ENCODE measurements at regions not wholly inside any gene's neighbourhood (a gene's known extent, or its start where the extent isn't known, plus 50 kb on each side); places are given as distances from the start of the nearest gene placed in this dataset.

- no peaks in the 10 kb centered on the region for H3K27me3 ChIP-seq (ENCODE audit: control insufficient read depth in 1 of 2, insufficient read depth in 2 of 2, low read length in 2 of 2)
- H3K36me3 ChIP-seq (ENCODE audit: insufficient read depth, low read length), result no peaks in the 10 kb centered on the region
- H3K9me3 ChIP-seq (ENCODE audit: low read length), result no peaks in the 10 kb centered on the region
- H3K4me3 ChIP-seq (ENCODE audit: low read depth in 1 of 2, low read length in 2 of 2), result no peak overlapping the region
- peaks cover 15% of the 10 kb centered on the region for H3K4me1 ChIP-seq (ENCODE audit: insufficient read depth, low read length)
- H3K9ac ChIP-seq (ENCODE audit: low read length), result no peak overlapping the region
- H3K27ac ChIP-seq (ENCODE audit: low read depth, low read length), result no peak overlapping the region
Observed at GRCh38 chr4:153120235-153120634, 84.0 kb upstream of the TRIM2 start.

GRCh38 chr4:153122855-153123254 is 81.4 kb upstream of the TRIM2 start:
- H3K27me3 ChIP-seq (ENCODE audit: control insufficient read depth in 1 of 2, insufficient read depth in 2 of 2, low read length in 2 of 2), result no peaks in the 10 kb centered on the region
- no peak overlapping the region for H3K27ac ChIP-seq (ENCODE audit: low read depth, low read length)
- peaks cover 3% of the 10 kb centered on the region for H3K4me1 ChIP-seq (ENCODE audit: insufficient read depth, low read length)
- no peaks in the 10 kb centered on the region for H3K36me3 ChIP-seq (ENCODE audit: insufficient read depth, low read length)
- H3K9ac ChIP-seq (ENCODE audit: low read length), result no peak overlapping the region
- H3K4me3 ChIP-seq (ENCODE audit: low read depth in 1 of 2, low read length in 2 of 2), result no peak overlapping the region
- no peaks in the 10 kb centered on the region for H3K9me3 ChIP-seq (ENCODE audit: low read length)

- Histone ChIP-seq H3K4me1 (ENCODE audit: insufficient read depth, low read length) (peaks cover 3% of the 10 kb centered on the region), H3K27me3 (ENCODE audit: control insufficient read depth in 1 of 2, insufficient read depth in 2 of 2, low read length in 2 of 2) (no peaks in the 10 kb centered on the region), H3K27ac (ENCODE audit: low read depth, low read length) (no peak overlapping the region), H3K9me3 (ENCODE audit: low read length) (no peaks in the 10 kb centered on the region), H3K9ac (ENCODE audit: low read length) (no peak overlapping the region), H3K36me3 (ENCODE audit: insufficient read depth, low read length) (no peaks in the 10 kb centered on the region), H3K4me3 (ENCODE audit: low read depth in 1 of 2, low read length in 2 of 2) (no peak overlapping the region)
Observed at GRCh38 chr4:153126137-153126536, 78.1 kb upstream of the TRIM2 start.

- H3K27ac ChIP-seq (ENCODE audit: low read depth, low read length), result no peak overlapping the region
- H3K36me3 ChIP-seq (ENCODE audit: insufficient read depth, low read length), result no peaks in the 10 kb centered on the region
- peak overlapping the region in 1 of 2 donors; percentile 12 for H3K4me3 ChIP-seq (ENCODE audit: low read depth in 1 of 2, low read length in 2 of 2)
- no peaks in the 10 kb centered on the region for H3K4me1 ChIP-seq (ENCODE audit: insufficient read depth, low read length)
- no peak overlapping the region for H3K9ac ChIP-seq (ENCODE audit: low read length)
- H3K9me3 ChIP-seq (ENCODE audit: low read length), result no peaks in the 10 kb centered on the region
- no peaks in the 10 kb centered on the region for H3K27me3 ChIP-seq (ENCODE audit: control insufficient read depth in 1 of 2, insufficient read depth in 2 of 2, low read length in 2 of 2)
Observed at GRCh38 chr4:153127760-153128494, 76.3 kb upstream of the TRIM2 start.

- Histone ChIP-seq H3K9ac (ENCODE audit: low read length) (no peak overlapping the region), H3K36me3 (ENCODE audit: insufficient read depth, low read length) (no peaks in the 10 kb centered on the region), H3K27me3 (ENCODE audit: control insufficient read depth in 1 of 2, insufficient read depth in 2 of 2, low read length in 2 of 2) (no peaks in the 10 kb centered on the region), H3K27ac (ENCODE audit: low read depth, low read length) (no peak overlapping the region), H3K4me3 (ENCODE audit: low read depth in 1 of 2, low read length in 2 of 2) (no peak overlapping the region), H3K9me3 (ENCODE audit: low read length) (no peaks in the 10 kb centered on the region), H3K4me1 (ENCODE audit: insufficient read depth, low read length) (peaks cover 1% of the 10 kb centered on the region)
Observed at GRCh38 chr4:153131596-153131995, 72.6 kb upstream of the TRIM2 start.

- no peaks in the 10 kb centered on the region for H3K9me3 ChIP-seq (ENCODE audit: low read length)
- no peaks in the 10 kb centered on the region for H3K36me3 ChIP-seq (ENCODE audit: insufficient read depth, low read length)
- no peak overlapping the region for H3K4me3 ChIP-seq (ENCODE audit: low read depth in 1 of 2, low read length in 2 of 2)
- H3K27me3 ChIP-seq (ENCODE audit: control insufficient read depth in 1 of 2, insufficient read depth in 2 of 2, low read length in 2 of 2), result no peaks in the 10 kb centered on the region
- H3K27ac ChIP-seq (ENCODE audit: low read depth, low read length), result no peak overlapping the region
- no peak overlapping the region for H3K9ac ChIP-seq (ENCODE audit: low read length)
- peaks cover 7% of the 10 kb centered on the region for H3K4me1 ChIP-seq (ENCODE audit: insufficient read depth, low read length)
Observed at GRCh38 chr4:153137159-153137558, 67.1 kb upstream of the TRIM2 start.

GRCh38 chr4:153137677-153138630 is 66.3 kb upstream of the TRIM2 start:
- Histone ChIP-seq H3K27me3 (ENCODE audit: control insufficient read depth in 1 of 2, insufficient read depth in 2 of 2, low read length in 2 of 2) (no peaks in the 10 kb centered on the region), H3K4me1 (ENCODE audit: insufficient read depth, low read length) (peaks cover 8% of the 10 kb centered on the region), H3K36me3 (ENCODE audit: insufficient read depth, low read length) (no peaks in the 10 kb centered on the region), H3K4me3 (ENCODE audit: low read depth in 1 of 2, low read length in 2 of 2) (no peak overlapping the region), H3K9ac (ENCODE audit: low read length) (no peak overlapping the region), H3K27ac (ENCODE audit: low read depth, low read length) (no peak overlapping the region), H3K9me3 (ENCODE audit: low read length) (no peaks in the 10 kb centered on the region)

- no peak overlapping the region for H3K9ac ChIP-seq (ENCODE audit: low read length)
- H3K4me3 ChIP-seq (ENCODE audit: low read depth in 1 of 2, low read length in 2 of 2), result no peak overlapping the region
- H3K4me1 ChIP-seq (ENCODE audit: insufficient read depth, low read length), result peaks cover 16% of the 10 kb centered on the region
- H3K27ac ChIP-seq (ENCODE audit: low read depth, low read length), result no peak overlapping the region
- no peaks in the 10 kb centered on the region for H3K27me3 ChIP-seq (ENCODE audit: control insufficient read depth in 1 of 2, insufficient read depth in 2 of 2, low read length in 2 of 2)
- H3K9me3 ChIP-seq (ENCODE audit: low read length), result no peaks in the 10 kb centered on the region
- no peaks in the 10 kb centered on the region for H3K36me3 ChIP-seq (ENCODE audit: insufficient read depth, low read length)
Observed at GRCh38 chr4:153138736-153139135, 65.5 kb upstream of the TRIM2 start.

GRCh38 chr4:153140294-153140693 is 63.9 kb upstream of the TRIM2 start:
- H3K9ac ChIP-seq (ENCODE audit: low read length), result no peak overlapping the region
- H3K27ac ChIP-seq (ENCODE audit: low read depth, low read length), result no peak overlapping the region
- H3K9me3 ChIP-seq (ENCODE audit: low read length), result no peaks in the 10 kb centered on the region
- no peaks in the 10 kb centered on the region for H3K36me3 ChIP-seq (ENCODE audit: insufficient read depth, low read length)
- H3K27me3 ChIP-seq (ENCODE audit: control insufficient read depth in 1 of 2, insufficient read depth in 2 of 2, low read length in 2 of 2), result no peaks in the 10 kb centered on the region
- peaks cover 16% of the 10 kb centered on the region for H3K4me1 ChIP-seq (ENCODE audit: insufficient read depth, low read length)
- H3K4me3 ChIP-seq (ENCODE audit: low read depth in 1 of 2, low read length in 2 of 2), result no peak overlapping the region

- Histone ChIP-seq H3K9me3 (ENCODE audit: low read length) (no peaks in the 10 kb centered on the region), H3K4me1 (ENCODE audit: insufficient read depth, low read length) (peaks cover 16% of the 10 kb centered on the region), H3K9ac (ENCODE audit: low read length) (no peak overlapping the region), H3K36me3 (ENCODE audit: insufficient read depth, low read length) (no peaks in the 10 kb centered on the region), H3K4me3 (ENCODE audit: low read depth in 1 of 2, low read length in 2 of 2) (no peak overlapping the region), H3K27me3 (ENCODE audit: control insufficient read depth in 1 of 2, insufficient read depth in 2 of 2, low read length in 2 of 2) (no peaks in the 10 kb centered on the region), H3K27ac (ENCODE audit: low read depth, low read length) (no peak overlapping the region)
Observed at GRCh38 chr4:153141238-153141637, 63.0 kb upstream of the TRIM2 start.

GRCh38 chr4:153142700-153143438 is 61.4 kb upstream of the TRIM2 start:
- Histone ChIP-seq H3K4me3 (ENCODE audit: low read depth in 1 of 2, low read length in 2 of 2) (peak overlapping the region; percentile 12 to 22), H3K27ac (ENCODE audit: low read depth, low read length) (no peak overlapping the region), H3K4me1 (ENCODE audit: insufficient read depth, low read length) (peaks cover 9% of the 10 kb centered on the region), H3K9ac (ENCODE audit: low read length) (no peak overlapping the region), H3K36me3 (ENCODE audit: insufficient read depth, low read length) (no peaks in the 10 kb centered on the region), H3K9me3 (ENCODE audit: low read length) (no peaks in the 10 kb centered on the region), H3K27me3 (ENCODE audit: control insufficient read depth in 1 of 2, insufficient read depth in 2 of 2, low read length in 2 of 2) (no peaks in the 10 kb centered on the region)
